Panc1 (cell line): ENCODE measurements at regions not wholly inside any gene's neighbourhood (a gene's known extent, or its start where the extent isn't known, plus 50 kb on each side); places are given as distances from the start of the nearest gene placed in this dataset.

Experiments
- POLR2AphosphoS5 ChIP-seq: IDR thresholded peaks from 2 replicates; pipeline ENCODE4 v1.6.1; 2012; ENCODE audit warnings: mild to moderate bottlenecking, low read depth, low read length, moderate library complexity
- SIN3A ChIP-seq: IDR thresholded peaks from 2 replicates; pipeline ENCODE4 v1.6.1; 2012; ENCODE audit warnings: low read depth, mild to moderate bottlenecking, low read length, moderate library complexity, borderline replicate concordance; ENCODE audit not compliant: insufficient read depth
- TCF7L2 ChIP-seq: IDR thresholded peaks from 2 replicates; pipeline ENCODE4 v1.6.1; 2011; ENCODE audit warnings: mild to moderate bottlenecking, low read depth, low read length, inconsistent platforms
- TF ChIP-seq, protein P1 (sequence below): fragments of 450-650 bp; IDR thresholded peaks from 2 replicates; pipeline ENCODE4 v1.5.1; 2017; ENCODE audit warnings: mild to moderate bottlenecking
- TF ChIP-seq, protein P2 (sequence below), 2 experiments: IDR thresholded peaks; 2 replicates each; pipeline ENCODE4 v1.6.1; 2011 to 2012; ENCODE audit warnings: low read depth in 2 of 2, control low read depth in 1 of 2, low read length in 1 of 2, mild to moderate bottlenecking in 1 of 2, moderate library complexity in 1 of 2; ENCODE audit not compliant: insufficient read depth in 1 of 2

DNA sequence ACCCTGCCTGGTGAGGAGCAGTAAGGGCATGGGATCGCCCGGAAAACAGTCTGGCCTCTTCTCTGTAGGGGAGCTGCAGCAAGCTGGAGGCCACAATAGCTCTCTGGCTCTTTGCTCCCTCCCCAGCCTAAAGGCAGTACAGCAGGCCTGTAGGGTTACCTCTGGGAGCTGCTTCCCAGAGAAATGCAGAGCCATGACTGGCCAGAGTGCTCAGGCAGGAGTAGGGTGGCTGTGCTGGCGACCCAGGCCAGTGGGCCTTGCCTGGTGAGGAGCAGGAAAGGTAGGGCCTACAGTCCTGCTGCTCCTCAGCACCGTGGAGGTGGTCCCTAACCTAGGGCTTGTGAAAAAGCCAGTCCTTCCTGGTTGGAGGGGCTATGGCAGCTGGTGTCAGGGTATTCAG is 129.9 kb upstream of the CHD6 start:
- TF ChIP-seq, protein P1, sequence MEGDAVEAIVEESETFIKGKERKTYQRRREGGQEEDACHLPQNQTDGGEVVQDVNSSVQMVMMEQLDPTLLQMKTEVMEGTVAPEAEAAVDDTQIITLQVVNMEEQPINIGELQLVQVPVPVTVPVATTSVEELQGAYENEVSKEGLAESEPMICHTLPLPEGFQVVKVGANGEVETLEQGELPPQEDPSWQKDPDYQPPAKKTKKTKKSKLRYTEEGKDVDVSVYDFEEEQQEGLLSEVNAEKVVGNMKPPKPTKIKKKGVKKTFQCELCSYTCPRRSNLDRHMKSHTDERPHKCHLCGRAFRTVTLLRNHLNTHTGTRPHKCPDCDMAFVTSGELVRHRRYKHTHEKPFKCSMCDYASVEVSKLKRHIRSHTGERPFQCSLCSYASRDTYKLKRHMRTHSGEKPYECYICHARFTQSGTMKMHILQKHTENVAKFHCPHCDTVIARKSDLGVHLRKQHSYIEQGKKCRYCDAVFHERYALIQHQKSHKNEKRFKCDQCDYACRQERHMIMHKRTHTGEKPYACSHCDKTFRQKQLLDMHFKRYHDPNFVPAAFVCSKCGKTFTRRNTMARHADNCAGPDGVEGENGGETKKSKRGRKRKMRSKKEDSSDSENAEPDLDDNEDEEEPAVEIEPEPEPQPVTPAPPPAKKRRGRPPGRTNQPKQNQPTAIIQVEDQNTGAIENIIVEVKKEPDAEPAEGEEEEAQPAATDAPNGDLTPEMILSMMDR = no peak
- TF ChIP-seq, protein P2, sequence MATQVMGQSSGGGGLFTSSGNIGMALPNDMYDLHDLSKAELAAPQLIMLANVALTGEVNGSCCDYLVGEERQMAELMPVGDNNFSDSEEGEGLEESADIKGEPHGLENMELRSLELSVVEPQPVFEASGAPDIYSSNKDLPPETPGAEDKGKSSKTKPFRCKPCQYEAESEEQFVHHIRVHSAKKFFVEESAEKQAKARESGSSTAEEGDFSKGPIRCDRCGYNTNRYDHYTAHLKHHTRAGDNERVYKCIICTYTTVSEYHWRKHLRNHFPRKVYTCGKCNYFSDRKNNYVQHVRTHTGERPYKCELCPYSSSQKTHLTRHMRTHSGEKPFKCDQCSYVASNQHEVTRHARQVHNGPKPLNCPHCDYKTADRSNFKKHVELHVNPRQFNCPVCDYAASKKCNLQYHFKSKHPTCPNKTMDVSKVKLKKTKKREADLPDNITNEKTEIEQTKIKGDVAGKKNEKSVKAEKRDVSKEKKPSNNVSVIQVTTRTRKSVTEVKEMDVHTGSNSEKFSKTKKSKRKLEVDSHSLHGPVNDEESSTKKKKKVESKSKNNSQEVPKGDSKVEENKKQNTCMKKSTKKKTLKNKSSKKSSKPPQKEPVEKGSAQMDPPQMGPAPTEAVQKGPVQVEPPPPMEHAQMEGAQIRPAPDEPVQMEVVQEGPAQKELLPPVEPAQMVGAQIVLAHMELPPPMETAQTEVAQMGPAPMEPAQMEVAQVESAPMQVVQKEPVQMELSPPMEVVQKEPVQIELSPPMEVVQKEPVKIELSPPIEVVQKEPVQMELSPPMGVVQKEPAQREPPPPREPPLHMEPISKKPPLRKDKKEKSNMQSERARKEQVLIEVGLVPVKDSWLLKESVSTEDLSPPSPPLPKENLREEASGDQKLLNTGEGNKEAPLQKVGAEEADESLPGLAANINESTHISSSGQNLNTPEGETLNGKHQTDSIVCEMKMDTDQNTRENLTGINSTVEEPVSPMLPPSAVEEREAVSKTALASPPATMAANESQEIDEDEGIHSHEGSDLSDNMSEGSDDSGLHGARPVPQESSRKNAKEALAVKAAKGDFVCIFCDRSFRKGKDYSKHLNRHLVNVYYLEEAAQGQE (IDR thresholded peaks at IDR 0.05; ENCODE audit: insufficient read depth in 1 of 2, low read depth in 2 of 2, low read length in 1 of 2) = no peak
- TF ChIP-seq POLR2AphosphoS5 = no peak
- TF ChIP-seq TCF7L2 = no peak
- TF ChIP-seq SIN3A = no peak
